Right lobe of liver (tissue), 4 donors: ENCODE measurements at regions not wholly inside any gene's neighbourhood (a gene's known extent, or its start where the extent isn't known, plus 50 kb on each side); places are given as distances from the start of the nearest gene placed in this dataset.

ENCODE experiments used
- CTCF ChIP-seq, 4 donors: fragments of 200-600 bp in 3 of 4; fragments of 450-650 bp in 1 of 4; IDR thresholded peaks; one replicate each; pipeline versions ENCODE4 v1.5.1 to v1.8.0; 2016 to 2022; ENCODE audit warnings: antibody characterized with exemption in 4 of 4, mild to moderate bottlenecking in 2 of 4
- POLR2A ChIP-seq: fragments of 450-650 bp; IDR thresholded peaks from one replicate; pipeline ENCODE4 v1.6.1; 2017; ENCODE audit warnings: antibody characterized with exemption, mild to moderate bottlenecking
- donor health status: DM: no; HTN: no; CAD: no.
- donor health status: DM: no; HTN: no; CAD: no.
- donor health status: DM: no; HTN: yes; CAD: no.

GRCh38 chr1:214830941-214831340, 227.9 kb downstream of the CENPF start:
- TF ChIP-seq CTCF (IDR thresholded peaks at IDR 0.05) (no peak), POLR2A (no peak)
